ENCODE measurements at regions not wholly inside any gene's neighbourhood (a gene's known extent, or its start where the extent isn't known, plus 50 kb on each side); places are given as distances from the start of the nearest gene placed in this dataset.

- peaks cover under 1% of the 10 kb centered on the region for H3K4me1 ChIP-seq (ENCODE audit: insufficient read depth, poor library complexity, severe bottlenecking)
- ATAC-seq (ENCODE audit: low read depth) = no peak
- H3K4me3 ChIP-seq (ENCODE audit: severe bottlenecking) = no peak overlapping the region
- no peaks in the 10 kb centered on the region for H3K36me3 ChIP-seq (ENCODE audit: low read depth)
- no peaks in the 10 kb centered on the region for H3K27me3 ChIP-seq (ENCODE audit: insufficient read depth, poor library complexity, severe bottlenecking)
- no peak for DNase-seq (ENCODE audit: low spot score)
- H3K27ac ChIP-seq (ENCODE audit: poor library complexity, severe bottlenecking) = no peak overlapping the region
- TF ChIP-seq CTCF (IDR thresholded peaks at IDR 0.05; ENCODE audit: poor library complexity, severe bottlenecking) = no peak
- H3K9me3 ChIP-seq (ENCODE audit: severe bottlenecking) = no peaks in the 10 kb centered on the region
Observed at GRCh38 chr12:116370886-116371580, 93.5 kb upstream of the MED13L start.

- no peak for ATAC-seq (ENCODE audit: low read depth)
- Histone ChIP-seq H3K27me3 (ENCODE audit: insufficient read depth, poor library complexity, severe bottlenecking) (no peaks in the 10 kb centered on the region), H3K4me3 (ENCODE audit: severe bottlenecking) (no peak overlapping the region), H3K4me1 (ENCODE audit: insufficient read depth, poor library complexity, severe bottlenecking) (peaks cover 18% of the 10 kb centered on the region), H3K36me3 (ENCODE audit: low read depth) (no peaks in the 10 kb centered on the region), H3K9me3 (ENCODE audit: severe bottlenecking) (no peaks in the 10 kb centered on the region), H3K27ac (ENCODE audit: poor library complexity, severe bottlenecking) (no peak overlapping the region)
- no peak for TF ChIP-seq CTCF (IDR thresholded peaks at IDR 0.05; ENCODE audit: poor library complexity, severe bottlenecking)
- DNase-seq (ENCODE audit: low spot score) = no peak
Observed at GRCh38 chr12:116372815-116373214, 95.3 kb upstream of the MED13L start.

- H3K4me3 ChIP-seq (ENCODE audit: severe bottlenecking) = no peak overlapping the region
- no peak for ATAC-seq (ENCODE audit: low read depth)
- TF ChIP-seq CTCF (IDR thresholded peaks at IDR 0.05; ENCODE audit: poor library complexity, severe bottlenecking) = no peak
Observed at GRCh38 chr12:116373572-116374206, 96.2 kb upstream of the MED13L start.

GRCh38 chr12:116374207-116374606 is 96.7 kb upstream of the MED13L start:
- no peak for TF ChIP-seq CTCF (IDR thresholded peaks at IDR 0.05; ENCODE audit: poor library complexity, severe bottlenecking)
- no peak overlapping the region for H3K4me3 ChIP-seq (ENCODE audit: severe bottlenecking)
- H3K27me3 ChIP-seq (ENCODE audit: insufficient read depth, poor library complexity, severe bottlenecking) = no peaks in the 10 kb centered on the region
- DNase-seq (ENCODE audit: low spot score) (no peak), ATAC-seq (ENCODE audit: low read depth) (no peak)
- H3K36me3 ChIP-seq (ENCODE audit: low read depth) = no peaks in the 10 kb centered on the region
- H3K4me1 ChIP-seq (ENCODE audit: insufficient read depth, poor library complexity, severe bottlenecking) = peaks cover 18% of the 10 kb centered on the region
- no peak overlapping the region for H3K27ac ChIP-seq (ENCODE audit: poor library complexity, severe bottlenecking)
- H3K9me3 ChIP-seq (ENCODE audit: severe bottlenecking) = no peaks in the 10 kb centered on the region

More at GRCh38 chr12:116373572-116374206, 96.2 kb upstream of the MED13L start:
- Histone ChIP-seq H3K9me3 (ENCODE audit: severe bottlenecking) (no peaks in the 10 kb centered on the region), H3K27ac (ENCODE audit: poor library complexity, severe bottlenecking) (no peak overlapping the region), H3K36me3 (ENCODE audit: low read depth) (no peaks in the 10 kb centered on the region), H3K27me3 (ENCODE audit: insufficient read depth, poor library complexity, severe bottlenecking) (no peaks in the 10 kb centered on the region), H3K4me1 (ENCODE audit: insufficient read depth, poor library complexity, severe bottlenecking) (peaks cover 18% of the 10 kb centered on the region)
- DNase-seq (ENCODE audit: low spot score) = no peak

Measured in RWPE2 (cell line).